ENCODE measurements at regions not wholly inside any gene's neighbourhood (a gene's known extent, or its start where the extent isn't known, plus 50 kb on each side); places are given as distances from the start of the nearest gene placed in this dataset.

GRCh38 chr2:195057001-195057400, 600.0 kb upstream of the SLC39A10 start:
- no peak overlapping the region for H3K27ac ChIP-seq (ENCODE audit: low read depth in 2 of 2, low read length in 2 of 2)
- H3K9me3 ChIP-seq (ENCODE audit: control insufficient read depth in 2 of 3, insufficient read depth in 1 of 3, low read length in 3 of 3), result no peaks in the 10 kb centered on the region
- no peaks in the 10 kb centered on the region for H3K27me3 ChIP-seq (ENCODE audit: control insufficient read depth, insufficient read depth, low read length)
- no peaks in the 10 kb centered on the region for H3K4me1 ChIP-seq (ENCODE audit: control insufficient read depth in 2 of 3, insufficient read depth in 2 of 3, low read depth in 1 of 3, low read length in 3 of 3)
- no peak overlapping the region for H3K9ac ChIP-seq (ENCODE audit: low read length in 3 of 3)
- no peak for DNase-seq
- TF ChIP-seq CTCF (IDR thresholded peaks at IDR 0.05; ENCODE audit: borderline replicate concordance, extremely low read depth, insufficient read depth), result no peak
- intact Hi-C loops (cut with DNase I), result no loop called here
- H3K4me3 ChIP-seq (ENCODE audit: low read length in 3 of 3), result no peak overlapping the region
- no peaks in the 10 kb centered on the region for H3K36me3 ChIP-seq (ENCODE audit: control insufficient read depth in 2 of 3, insufficient read depth in 3 of 3, low read length in 3 of 3)
- FAIRE-seq, result no peak

GRCh38 chr2:195055996-195056395, 601.0 kb upstream of the SLC39A10 start:
- no peaks in the 10 kb centered on the region for H3K4me1 ChIP-seq (ENCODE audit: control insufficient read depth in 2 of 3, insufficient read depth in 2 of 3, low read depth in 1 of 3, low read length in 3 of 3)
- intact Hi-C loops (cut with DNase I), result no loop called here
- H3K9ac ChIP-seq (ENCODE audit: low read length in 3 of 3), result no peak overlapping the region
- no peak overlapping the region for H3K27ac ChIP-seq (ENCODE audit: low read depth in 2 of 2, low read length in 2 of 2)
- TF ChIP-seq CTCF (IDR thresholded peaks at IDR 0.05; ENCODE audit: borderline replicate concordance, extremely low read depth, insufficient read depth), result no peak
- H3K36me3 ChIP-seq (ENCODE audit: control insufficient read depth in 2 of 3, insufficient read depth in 3 of 3, low read length in 3 of 3), result no peaks in the 10 kb centered on the region
- no peak for DNase-seq
- FAIRE-seq, result no peak
- no peaks in the 10 kb centered on the region for H3K9me3 ChIP-seq (ENCODE audit: control insufficient read depth in 2 of 3, insufficient read depth in 1 of 3, low read length in 3 of 3)
- H3K27me3 ChIP-seq (ENCODE audit: control insufficient read depth, insufficient read depth, low read length), result no peaks in the 10 kb centered on the region
- no peak overlapping the region for H3K4me3 ChIP-seq (ENCODE audit: low read length in 3 of 3)

GRCh38 chr2:195051401-195051800, 605.6 kb upstream of the SLC39A10 start:
- Histone ChIP-seq H3K9ac (ENCODE audit: low read length in 3 of 3) (no peak overlapping the region), H3K4me3 (ENCODE audit: low read length in 3 of 3) (no peak overlapping the region), H3K27ac (ENCODE audit: low read depth in 2 of 2, low read length in 2 of 2) (no peak overlapping the region), H3K27me3 (ENCODE audit: control insufficient read depth, insufficient read depth, low read length) (no peaks in the 10 kb centered on the region), H3K36me3 (ENCODE audit: control insufficient read depth in 2 of 3, insufficient read depth in 3 of 3, low read length in 3 of 3) (no peaks in the 10 kb centered on the region), H3K4me1 (ENCODE audit: control insufficient read depth in 2 of 3, insufficient read depth in 2 of 3, low read depth in 1 of 3, low read length in 3 of 3) (no peaks in the 10 kb centered on the region), H3K9me3 (ENCODE audit: control insufficient read depth in 2 of 3, insufficient read depth in 1 of 3, low read length in 3 of 3) (no peaks in the 10 kb centered on the region)
- intact Hi-C loops (cut with DNase I), result no loop called here
- no peak for TF ChIP-seq CTCF (IDR thresholded peaks at IDR 0.05; ENCODE audit: borderline replicate concordance, extremely low read depth, insufficient read depth)
- DNase-seq (no peak), FAIRE-seq (no peak)

GRCh38 chr2:195049372-195050031, 607.5 kb upstream of the SLC39A10 start:
- Histone ChIP-seq H3K27me3 (ENCODE audit: control insufficient read depth, insufficient read depth, low read length) (no peaks in the 10 kb centered on the region), H3K9ac (ENCODE audit: low read length in 3 of 3) (no peak overlapping the region), H3K27ac (ENCODE audit: low read depth in 2 of 2, low read length in 2 of 2) (no peak overlapping the region), H3K4me1 (ENCODE audit: control insufficient read depth in 2 of 3, insufficient read depth in 2 of 3, low read depth in 1 of 3, low read length in 3 of 3) (no peaks in the 10 kb centered on the region), H3K4me3 (ENCODE audit: low read length in 3 of 3) (no peak overlapping the region), H3K36me3 (ENCODE audit: control insufficient read depth in 2 of 3, insufficient read depth in 3 of 3, low read length in 3 of 3) (no peaks in the 10 kb centered on the region), H3K9me3 (ENCODE audit: control insufficient read depth in 2 of 3, insufficient read depth in 1 of 3, low read length in 3 of 3) (no peaks in the 10 kb centered on the region)
- no peak for TF ChIP-seq CTCF (IDR thresholded peaks at IDR 0.05; ENCODE audit: borderline replicate concordance, extremely low read depth, insufficient read depth)
- DNase-seq (no peak), FAIRE-seq (no peak)
- intact Hi-C loops (cut with DNase I), result no loop called here
